IMR-90 (cell line): ENCODE measurements at regions not wholly inside any gene's neighbourhood (a gene's known extent, or its start where the extent isn't known, plus 50 kb on each side); places are given as distances from the start of the nearest gene placed in this dataset.

ENCODE experiments used
- ATAC-seq: fragments of 200-7000 bp; cut with Tn5 transposase; 2 replicates; pipeline ENCODE4 v1.9.1; 2020; ENCODE audit warnings: low read depth, mild to moderate bottlenecking, moderate library complexity
- BruUV-seq: library from RNA; stranded (reverse); fragments of 400-500 nt; replicated peaks from 2 replicates; lab custom pipeline; 2021; lab: Mats Ljungman, UMichigan
- CTCF ChIA-PET: fragments of 300-600 bp; formaldehyde crosslinking; extraction: SDS; loops from one replicate; lab custom pipeline; 2021; ENCODE audit warnings: antibody characterized with exemption; lab: Yijun Ruan, JAX
- POLR2A ChIA-PET: fragments of 300-600 bp; sonication (Branson Sonifier 250); formaldehyde crosslinking; loops from one replicate; lab custom pipeline; 2022; ENCODE audit warnings: antibody characterized with exemption; ENCODE audit not compliant: unreplicated experiment; lab: Charles Lee
- DNase-seq: peaks from one replicate; pipeline ENCODE4 v3.0.0; 2013
- H2AFZ ChIP-seq: replicated peaks from 2 replicates; pipeline ENCODE3; 2013; ENCODE audit warnings: low read length, mild to moderate bottlenecking; ENCODE audit not compliant: poor library complexity
- H2AK5ac ChIP-seq: 2 replicates; pipeline ENCODE4 v1.6.1; 2013; ENCODE audit warnings: low read depth, low read length, inconsistent platforms
- H2AK9ac ChIP-seq: replicated peaks from 2 replicates; pipeline ENCODE3; 2013; ENCODE audit warnings: mild to moderate bottlenecking, low read depth, low read length, moderate library complexity; ENCODE audit not compliant: poor library complexity
- H2BK120ac ChIP-seq: 2 replicates; pipeline ENCODE4 v1.6.1; 2013; ENCODE audit warnings: low read depth, low read length, inconsistent platforms
- H2BK15ac ChIP-seq: 3 replicates; pipeline ENCODE4 v1.6.1; 2013; ENCODE audit warnings: low read depth, low read length, inconsistent platforms
- H2BK20ac ChIP-seq: 2 replicates; pipeline ENCODE4 v1.6.1; 2013; ENCODE audit warnings: low read depth, mild to moderate bottlenecking, inconsistent platforms, low read length, moderate library complexity
- H2BK5ac ChIP-seq: 2 replicates; pipeline ENCODE4 v1.6.1; 2013; ENCODE audit warnings: mild to moderate bottlenecking, low read depth, low read length, inconsistent platforms; ENCODE audit not compliant: poor library complexity, severe bottlenecking
- H3K14ac ChIP-seq: replicated peaks from 2 replicates; pipeline ENCODE4 v1.6.1; 2013; ENCODE audit warnings: low read depth, low read length, inconsistent platforms
- H3K18ac ChIP-seq: 2 replicates; pipeline ENCODE4 v1.6.1; 2013; ENCODE audit warnings: low read depth, low read length, control low read depth
- H3K23ac ChIP-seq: 2 replicates; pipeline ENCODE4 v1.6.1; 2013; ENCODE audit warnings: low read depth, low read length, inconsistent platforms
- H3K27ac ChIP-seq: 2 replicates; pipeline ENCODE4 v1.5.1; 2013; ENCODE audit warnings: mild to moderate bottlenecking, control low read depth, low read length; ENCODE audit not compliant: insufficient read depth
- H3K27me3 ChIP-seq: 2 replicates; pipeline ENCODE4 v1.6.1; 2013; ENCODE audit warnings: low read length; ENCODE audit not compliant: control insufficient read depth, insufficient read depth
- H3K36me3 ChIP-seq: 2 replicates; pipeline ENCODE4 v1.6.1; 2013; ENCODE audit warnings: low read length, mixed read lengths; ENCODE audit not compliant: control insufficient read depth, insufficient read depth
- H3K4ac ChIP-seq: 2 replicates; pipeline ENCODE4 v1.6.1; 2013; ENCODE audit warnings: low read depth, low read length, inconsistent platforms
- H3K4me1 ChIP-seq: 2 replicates; pipeline ENCODE4 v1.6.1; 2013; ENCODE audit warnings: low read length, mixed read lengths; ENCODE audit not compliant: control insufficient read depth, insufficient read depth
- H3K4me2 ChIP-seq: 2 replicates; pipeline ENCODE4 v1.6.1; 2013; ENCODE audit warnings: low read depth, mild to moderate bottlenecking, control low read depth, low read length, moderate library complexity
- H3K4me3 ChIP-seq: 2 replicates; pipeline ENCODE4 v1.5.1; 2013; ENCODE audit warnings: low read depth, mild to moderate bottlenecking, control low read depth, low read length, moderate library complexity; ENCODE audit not compliant: insufficient read depth
- H3K56ac ChIP-seq: 2 replicates; pipeline ENCODE4 v1.6.1; 2013; ENCODE audit warnings: low read length, inconsistent platforms; ENCODE audit not compliant: insufficient read depth; ENCODE audit errors: extremely low read depth
- H3K79me1 ChIP-seq, 2 experiments: 2 replicates each; pipeline ENCODE4 v1.6.1; 2013; ENCODE audit warnings: low read length in 2 of 2, inconsistent platforms in 1 of 2, low read depth in 1 of 2
- H3K9ac ChIP-seq: 2 replicates; pipeline ENCODE4 v1.6.1; 2013; ENCODE audit warnings: low read depth, low read length, control low read depth
- H3K9me1 ChIP-seq: 2 replicates; pipeline ENCODE4 v1.6.1; 2013; ENCODE audit warnings: low read length, inconsistent platforms; ENCODE audit not compliant: insufficient read depth
- H3K9me3 ChIP-seq: 2 replicates; pipeline ENCODE4 v1.6.1; 2013; ENCODE audit warnings: low read length; ENCODE audit not compliant: control insufficient read depth, insufficient read depth
- H4K20me1 ChIP-seq: 2 replicates; pipeline ENCODE4 v1.6.1; 2013; ENCODE audit warnings: low read length, inconsistent platforms; ENCODE audit not compliant: insufficient read depth
- H4K5ac ChIP-seq: 2 replicates; pipeline ENCODE4 v1.6.1; 2013; ENCODE audit warnings: mild to moderate bottlenecking, low read depth, low read length, control low read depth
- H4K8ac ChIP-seq, 2 experiments: 2 replicates each; pipeline ENCODE4 v1.6.1; 2013; ENCODE audit warnings: low read depth in 2 of 2, low read length in 2 of 2, control low read depth in 1 of 2, inconsistent platforms in 1 of 2
- H4K91ac ChIP-seq: 2 replicates; pipeline ENCODE4 v1.6.1; 2013; ENCODE audit warnings: low read depth, low read length, inconsistent platforms; ENCODE audit not compliant: insufficient read depth
- CHD1 ChIP-seq: IDR thresholded peaks from 2 replicates; pipeline ENCODE4 v1.6.1; 2012; ENCODE audit warnings: low read depth, low read length, improper control_type of control experiment
- ELK1 ChIP-seq: fragments of 150-350 bp; IDR thresholded peaks from 2 replicates; pipeline ENCODE4 v1.6.1; 2016; ENCODE audit warnings: low read depth, mild to moderate bottlenecking, low read length, moderate library complexity, borderline replicate concordance
- POLR2A ChIP-seq: IDR thresholded peaks from 2 replicates; pipeline ENCODE4 v1.6.1; 2012; ENCODE audit warnings: mild to moderate bottlenecking, low read depth, low read length
- RCOR1 ChIP-seq: IDR thresholded peaks from 2 replicates; pipeline ENCODE4 v1.6.1; 2012; ENCODE audit warnings: mild to moderate bottlenecking, low read length, improper control_type of control experiment; ENCODE audit not compliant: insufficient replicate concordance
- WGBS, 2 experiments: methylation state at CpG; one replicate each; pipeline versions ENCODE4 v1.1.5 to v1.1.7; 2013; ENCODE audit warnings: missing lambda C conversion rate in 2 of 2; ENCODE audit not compliant: insufficient read length in 1 of 2; ENCODE audit errors: extremely low coverage in 2 of 2; 5-methylcytosine and 5-hydroxymethylcytosine counted together
- dilution Hi-C: fragments of 300-500 bp; cut with HindIII; formaldehyde crosslinking; loops from one replicate; pipeline ENCODE4 v1.14.3; 2018; ENCODE audit warnings: low sequenced_read_pairs; ENCODE audit not compliant: unreplicated experiment
- in situ Hi-C: fragments of 300-500 bp; cut with MboI; formaldehyde crosslinking; loops from 3 replicates; pipeline ENCODE4 v1.14.3; 2019; ENCODE audit warnings: low sequenced_read_pairs, inconsistent platforms, mixed read lengths
- intact Hi-C: fragments of 100-400 bp; cut with micrococcal nuclease; formaldehyde crosslinking; loops from 2 replicates; pipeline ENCODE4 v1.10.0; 2022

- Histone ChIP-seq H3K9ac (no peak overlapping the region), H3K18ac (no peak overlapping the region), H4K8ac (no peak overlapping the region), H4K5ac (no peak overlapping the region), H2BK15ac (no peak overlapping the region), H2BK20ac (no peak overlapping the region), H3K27me3 (no peaks in the 10 kb centered on the region), H3K9me3 (peaks cover 2% of the 10 kb centered on the region; the same call in 1 of the 2 replicates), H3K56ac (no peak overlapping the region), H4K91ac (no peak overlapping the region), H3K4ac (no peak overlapping the region), H3K4me1 (no peaks in the 10 kb centered on the region), H2AFZ (no peak overlapping the region), H3K79me1 (no peaks in the 10 kb centered on the region), H2BK120ac (no peak overlapping the region), H2AK9ac (no peak overlapping the region), H4K20me1 (no peaks in the 10 kb centered on the region), H3K4me3 (no peak overlapping the region), H2AK5ac (no peak overlapping the region), H3K23ac (no peak overlapping the region), H2BK5ac (no peak overlapping the region), H3K4me2 (no peak overlapping the region), H3K14ac (no peak overlapping the region), H3K27ac (no peak overlapping the region), H3K9me1 (no peaks in the 10 kb centered on the region), H3K36me3 (no peaks in the 10 kb centered on the region)
- DNase-seq (no peak), ATAC-seq (no peak)
- in situ Hi-C loops (no loop called here), dilution Hi-C loops (no loop called here), intact Hi-C loops (no loop called here)
- CTCF ChIA-PET: no interaction called here
- no peak for TF ChIP-seq RCOR1
- TF ChIP-seq CHD1: no peak
- no peak for TF ChIP-seq ELK1
- TF ChIP-seq POLR2A: no peak
- POLR2A ChIA-PET: no interaction called here
- BruUV-seq: no TSS peak
- WGBS, 2 experiments: 0% methylated on average over 1 of the region's 3 CpGs; no CpG with 5 or more reads in 1 of the 2 experiments
These were observed 1215.8 kb upstream of the TMEM132C start for GRCh38 chr12:127051139-127051538.
